Mesothelial cell of epicardium (in vitro differentiated cells): ENCODE measurements at regions not wholly inside any gene's neighbourhood (a gene's known extent, or its start where the extent isn't known, plus 50 kb on each side); places are given as distances from the start of the nearest gene placed in this dataset.

ENCODE experiments used
- DNase-seq, 2 experiments: peaks; one replicate each; pipeline ENCODE4 v3.0.0; 2021; ENCODE audit warnings: low spot score in 2 of 2; ENCODE audit not compliant: unreplicated experiment in 2 of 2
- H3K27ac Mint-ChIP-seq: 2 replicates; pipeline ENCODE4 v1.8.0; 2021; ENCODE audit warnings: mixed read lengths
- H3K27me3 Mint-ChIP-seq: 2 replicates; pipeline ENCODE4 v1.8.0; 2021; ENCODE audit warnings: low read depth, mixed read lengths
- H3K36me3 Mint-ChIP-seq: 2 replicates; pipeline ENCODE4 v1.8.0; 2021; ENCODE audit warnings: mixed read lengths
- H3K4me1 Mint-ChIP-seq: 2 replicates; pipeline ENCODE4 v1.8.0; 2021; ENCODE audit warnings: mixed read lengths
- H3K4me3 Mint-ChIP-seq: 2 replicates; pipeline ENCODE4 v1.8.0; 2021; ENCODE audit warnings: mild to moderate bottlenecking, moderate library complexity, mixed read lengths
- H3K9me3 Mint-ChIP-seq: 2 replicates; pipeline ENCODE4 v1.8.0; 2021; ENCODE audit warnings: mixed read lengths
- TF ChIP-seq, protein P1 (sequence below): fragments of 200-600 bp; sonication (generic); IDR thresholded peaks from one replicate; pipeline ENCODE4 v1.5.0; 2021; ENCODE audit warnings: antibody characterized with exemption; ENCODE audit not compliant: unreplicated experiment

GRCh38 chr22:49295851-49296560 lies 531.7 kb downstream of the BRD1 start:
- peak in 1 of 2 experiments; percentile 20 for DNase-seq
- no peak overlapping the region for H3K4me3 Mint-ChIP-seq
- TF ChIP-seq, protein P1, sequence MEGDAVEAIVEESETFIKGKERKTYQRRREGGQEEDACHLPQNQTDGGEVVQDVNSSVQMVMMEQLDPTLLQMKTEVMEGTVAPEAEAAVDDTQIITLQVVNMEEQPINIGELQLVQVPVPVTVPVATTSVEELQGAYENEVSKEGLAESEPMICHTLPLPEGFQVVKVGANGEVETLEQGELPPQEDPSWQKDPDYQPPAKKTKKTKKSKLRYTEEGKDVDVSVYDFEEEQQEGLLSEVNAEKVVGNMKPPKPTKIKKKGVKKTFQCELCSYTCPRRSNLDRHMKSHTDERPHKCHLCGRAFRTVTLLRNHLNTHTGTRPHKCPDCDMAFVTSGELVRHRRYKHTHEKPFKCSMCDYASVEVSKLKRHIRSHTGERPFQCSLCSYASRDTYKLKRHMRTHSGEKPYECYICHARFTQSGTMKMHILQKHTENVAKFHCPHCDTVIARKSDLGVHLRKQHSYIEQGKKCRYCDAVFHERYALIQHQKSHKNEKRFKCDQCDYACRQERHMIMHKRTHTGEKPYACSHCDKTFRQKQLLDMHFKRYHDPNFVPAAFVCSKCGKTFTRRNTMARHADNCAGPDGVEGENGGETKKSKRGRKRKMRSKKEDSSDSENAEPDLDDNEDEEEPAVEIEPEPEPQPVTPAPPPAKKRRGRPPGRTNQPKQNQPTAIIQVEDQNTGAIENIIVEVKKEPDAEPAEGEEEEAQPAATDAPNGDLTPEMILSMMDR = no peak
- H3K27me3 Mint-ChIP-seq = peaks cover 19% of the 10 kb centered on the region
- H3K27ac Mint-ChIP-seq = no peak overlapping the region
- no peaks in the 10 kb centered on the region for H3K36me3 Mint-ChIP-seq
- H3K4me1 Mint-ChIP-seq = no peaks in the 10 kb centered on the region
- H3K9me3 Mint-ChIP-seq = peaks cover 16% of the 10 kb centered on the region

- no peaks in the 10 kb centered on the region for H3K36me3 Mint-ChIP-seq
- DNase-seq = peak in 1 of 2 experiments; percentile 7
- H3K27me3 Mint-ChIP-seq = peaks cover 21% of the 10 kb centered on the region
- TF ChIP-seq, protein P1 = no peak
- no peak overlapping the region for H3K27ac Mint-ChIP-seq
- H3K4me1 Mint-ChIP-seq = no peaks in the 10 kb centered on the region
- H3K9me3 Mint-ChIP-seq = peaks cover 16% of the 10 kb centered on the region
- no peak overlapping the region for H3K4me3 Mint-ChIP-seq
Observed at GRCh38 chr22:49295465-49295743, 532.3 kb downstream of the BRD1 start.

DNA sequence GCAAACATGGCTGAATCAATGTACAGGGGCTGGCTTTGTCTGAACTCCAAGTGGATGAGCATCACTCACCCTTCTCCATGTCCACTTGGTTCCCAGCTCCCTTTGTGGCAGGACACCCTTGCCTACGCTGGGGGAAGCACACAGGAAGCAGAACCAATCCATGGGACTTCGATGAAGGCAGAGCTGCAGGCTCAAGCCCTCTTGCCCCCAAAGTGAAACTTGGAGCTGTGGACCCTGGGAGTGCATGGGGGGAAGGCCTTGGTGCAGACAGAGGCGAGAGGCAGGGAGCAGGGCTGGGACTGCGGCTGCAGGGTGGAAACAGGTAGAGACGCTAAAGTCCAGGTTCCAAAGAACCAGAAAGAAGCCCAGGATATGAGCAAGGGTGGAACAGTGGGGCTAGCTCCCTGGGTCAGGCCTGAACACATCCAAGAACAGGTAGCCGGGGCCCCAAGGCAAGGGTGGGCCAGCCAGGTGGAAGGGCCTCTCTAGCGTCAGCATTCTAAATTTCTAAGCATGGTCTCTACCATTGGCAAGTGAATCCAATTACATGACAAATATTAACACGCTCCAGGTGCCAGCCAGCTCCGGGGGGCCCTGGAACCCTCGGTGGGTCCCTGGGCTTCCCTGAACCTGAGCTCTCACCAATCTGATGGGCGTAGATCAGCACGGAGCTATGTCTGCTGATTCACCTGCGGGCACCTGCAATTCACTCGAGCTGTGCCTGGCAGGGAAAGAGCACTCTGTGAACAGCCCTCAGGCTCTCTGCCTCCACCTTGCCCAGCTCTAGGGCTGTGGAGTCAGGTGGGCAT lies 532.8 kb downstream of the BRD1 start:
- Mint-ChIP-seq H3K36me3 (no peaks in the 10 kb centered on the region), H3K4me3 (no peak overlapping the region), H3K9me3 (peaks cover 16% of the 10 kb centered on the region), H3K4me1 (no peaks in the 10 kb centered on the region), H3K27me3 (peaks cover 21% of the 10 kb centered on the region), H3K27ac (no peak overlapping the region)
- peak in 1 of 2 experiments; percentile 13 for DNase-seq
- TF ChIP-seq, protein P1 = no peak

GRCh38 chr22:49292909-49293308 lies 534.8 kb downstream of the BRD1 start:
- no peak overlapping the region for H3K4me3 Mint-ChIP-seq
- peaks cover 16% of the 10 kb centered on the region for H3K9me3 Mint-ChIP-seq
- H3K4me1 Mint-ChIP-seq = no peaks in the 10 kb centered on the region
- TF ChIP-seq, protein P1 = no peak
- DNase-seq = peak in 1 of 2 experiments; percentile 26
- H3K36me3 Mint-ChIP-seq = no peaks in the 10 kb centered on the region
- H3K27ac Mint-ChIP-seq = no peak overlapping the region
- H3K27me3 Mint-ChIP-seq = peaks cover 25% of the 10 kb centered on the region

DNA sequence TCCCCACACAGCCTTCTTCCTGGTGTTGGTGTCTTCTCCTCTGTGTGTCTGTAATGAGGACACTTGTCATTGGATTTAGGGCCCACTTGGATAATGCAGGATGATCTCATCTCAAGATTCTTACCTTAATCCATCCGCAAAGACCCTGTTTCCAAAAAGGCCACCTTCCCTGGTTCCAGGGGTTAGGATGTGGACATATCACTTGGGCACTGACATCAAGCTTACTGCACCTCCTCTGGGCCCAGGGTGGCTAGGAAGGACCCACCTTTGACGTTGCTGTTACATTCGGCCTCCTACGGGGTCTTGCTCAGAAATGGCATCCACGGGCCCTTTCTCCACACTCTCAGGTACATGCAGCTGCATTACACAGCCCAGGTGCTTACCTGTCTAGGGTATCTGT lies 535.9 kb downstream of the BRD1 start:
- no peaks in the 10 kb centered on the region for H3K4me1 Mint-ChIP-seq
- DNase-seq = no peak
- H3K9me3 Mint-ChIP-seq = peaks cover 16% of the 10 kb centered on the region
- H3K36me3 Mint-ChIP-seq = no peaks in the 10 kb centered on the region
- no peak overlapping the region for H3K4me3 Mint-ChIP-seq
- no peak overlapping the region for H3K27ac Mint-ChIP-seq
- TF ChIP-seq, protein P1 = no peak
- peaks cover 25% of the 10 kb centered on the region for H3K27me3 Mint-ChIP-seq
